ENCODE measurements at regions not wholly inside any gene's neighbourhood (a gene's known extent, or its start where the extent isn't known, plus 50 kb on each side); places are given as distances from the start of the nearest gene placed in this dataset.

GRCh38 chr12:63029676-63030075 lies 94.7 kb upstream of the PPM1H start:
- Mint-ChIP-seq H3K9me3 (ENCODE audit: insufficient read depth) (peaks cover 1% of the 10 kb centered on the region), H3K4me1 (no peaks in the 10 kb centered on the region), H3K27ac (no peak overlapping the region), H3K27me3 (peaks cover under 1% of the 10 kb centered on the region), H3K4me3 (no peak overlapping the region)
- WGBS (ENCODE audit: insufficient coverage): 80% methylated on average over 1 of the region's 2 CpGs
- no peaks in the 10 kb centered on the region for H3K4me1 ChIP-seq (ENCODE audit: control insufficient read depth in 2 of 2, insufficient read depth in 2 of 2, low read length in 2 of 2)
- no peak overlapping the region for H3K4me2 ChIP-seq (replicated peaks; ENCODE audit: low read depth, low read length, poor library complexity, severe bottlenecking)
- no peak overlapping the region for H3K4me3 ChIP-seq (ENCODE audit: control extremely low read depth in 1 of 5, extremely low read depth in 1 of 5, insufficient read depth in 1 of 5, low read depth in 2 of 5, low read length in 4 of 5)
- H4K20me1 ChIP-seq (ENCODE audit: control insufficient read depth, insufficient read depth, low read length, poor library complexity, severe bottlenecking): no peaks in the 10 kb centered on the region
- H3K36me3 ChIP-seq (replicated peaks in 1 of 2; ENCODE audit: control extremely low read depth in 1 of 2, control insufficient read depth in 1 of 2, extremely low read depth in 1 of 2, insufficient read depth in 2 of 2, low read length in 1 of 2): no peaks in the 10 kb centered on the region
- H2AFZ ChIP-seq (ENCODE audit: insufficient read depth, low read depth, low read length, poor library complexity, severe bottlenecking): no peak overlapping the region
- no peak overlapping the region for H3K9ac ChIP-seq (ENCODE audit: low read length)
- TF ChIP-seq CTCF (IDR thresholded peaks at IDR 0.05): no peak
- no peak for TF ChIP-seq EZH2 (IDR thresholded peaks at IDR 0.05; ENCODE audit: borderline replicate concordance, insufficient read depth, low read depth, low read length, poor library complexity, severe bottlenecking)
- H3K9me3 ChIP-seq (ENCODE audit: control extremely low read depth in 1 of 3, control insufficient read depth in 2 of 3, insufficient read depth in 1 of 3, low read length in 2 of 3): no peaks in the 10 kb centered on the region
- ChIA-PET CTCF (no interaction called here), POLR2A (no interaction called here)
- H3K27ac ChIP-seq (ENCODE audit: low read length in 2 of 2): no peak overlapping the region
- no peaks in the 10 kb centered on the region for H3K27me3 ChIP-seq (replicated peaks in 1 of 4; ENCODE audit: control extremely low read depth in 1 of 4, control insufficient read depth in 3 of 4, insufficient read depth in 4 of 4, low read length in 3 of 4)
- H3K79me2 ChIP-seq (ENCODE audit: control insufficient read depth, insufficient read depth, low read length): no peaks in the 10 kb centered on the region
- intact Hi-C loops (cut with micrococcal nuclease): no loop called here
- ATAC-seq (ENCODE audit: low read depth) (no peak), DNase-seq (no peak)

- H3K79me2 ChIP-seq (ENCODE audit: control insufficient read depth, insufficient read depth, low read length): no peaks in the 10 kb centered on the region
- ATAC-seq (ENCODE audit: low read depth) (no peak), DNase-seq (no peak)
- ChIA-PET CTCF (no interaction called here), POLR2A (no interaction called here)
- H3K27ac ChIP-seq (ENCODE audit: low read length in 2 of 2): no peak overlapping the region
- Mint-ChIP-seq H3K27ac (no peak overlapping the region), H3K9me3 (ENCODE audit: insufficient read depth) (peaks cover 1% of the 10 kb centered on the region), H3K4me1 (no peaks in the 10 kb centered on the region), H3K4me3 (no peak overlapping the region), H3K27me3 (no peaks in the 10 kb centered on the region)
- H3K4me1 ChIP-seq (ENCODE audit: control insufficient read depth in 2 of 2, insufficient read depth in 2 of 2, low read length in 2 of 2): no peaks in the 10 kb centered on the region
- H4K20me1 ChIP-seq (ENCODE audit: control insufficient read depth, insufficient read depth, low read length, poor library complexity, severe bottlenecking): no peaks in the 10 kb centered on the region
- H3K4me2 ChIP-seq (replicated peaks; ENCODE audit: low read depth, low read length, poor library complexity, severe bottlenecking): no peak overlapping the region
- H3K9me3 ChIP-seq (ENCODE audit: control extremely low read depth in 1 of 3, control insufficient read depth in 2 of 3, insufficient read depth in 1 of 3, low read length in 2 of 3): no peaks in the 10 kb centered on the region
- no peaks in the 10 kb centered on the region for H3K36me3 ChIP-seq (replicated peaks in 1 of 2; ENCODE audit: control extremely low read depth in 1 of 2, control insufficient read depth in 1 of 2, extremely low read depth in 1 of 2, insufficient read depth in 2 of 2, low read length in 1 of 2)
- H3K9ac ChIP-seq (ENCODE audit: low read length): no peak overlapping the region
- TF ChIP-seq EZH2 (IDR thresholded peaks at IDR 0.05; ENCODE audit: borderline replicate concordance, insufficient read depth, low read depth, low read length, poor library complexity, severe bottlenecking) (no peak), CTCF (IDR thresholded peaks at IDR 0.05) (no peak)
- no peak overlapping the region for H3K4me3 ChIP-seq (ENCODE audit: control extremely low read depth in 1 of 5, extremely low read depth in 1 of 5, insufficient read depth in 1 of 5, low read depth in 2 of 5, low read length in 4 of 5)
- H2AFZ ChIP-seq (ENCODE audit: insufficient read depth, low read depth, low read length, poor library complexity, severe bottlenecking): no peak overlapping the region
- H3K27me3 ChIP-seq (replicated peaks in 1 of 4; ENCODE audit: control extremely low read depth in 1 of 4, control insufficient read depth in 3 of 4, insufficient read depth in 4 of 4, low read length in 3 of 4): no peaks in the 10 kb centered on the region
- intact Hi-C loops (cut with micrococcal nuclease): no loop called here
Measured at GRCh38 chr12:63028951-63029350, 94.0 kb upstream of the PPM1H start.
